ENCODE measurements at regions not wholly inside any gene's neighbourhood (a gene's known extent, or its start where the extent isn't known, plus 50 kb on each side); places are given as distances from the start of the nearest gene placed in this dataset.
"Not testable (repeated sequence)": the region's sequence is repeated elsewhere in the genome, so short reads cannot be mapped to it uniquely, and the experiment has no call there.

- Mint-ChIP-seq H3K36me3 (ENCODE audit: low read depth) (no peaks in the 10 kb centered on the region), H3K9me3 (peaks cover 12% of the 10 kb centered on the region), H3K27ac (no peak overlapping the region), H3K27me3 (ENCODE audit: low read depth) (no peaks in the 10 kb centered on the region), H3K4me1 (ENCODE audit: low read depth) (no peaks in the 10 kb centered on the region), H3K4me3 (ENCODE audit: low read depth) (no peak overlapping the region)
- intact Hi-C loops (cut with micrococcal nuclease) = no loop called here
- no peak for DNase-seq (ENCODE audit: low spot score)
Measured at GRCh38 chr3:165716592-165716991, 120.6 kb downstream of the BCHE start.

GRCh38 chr3:165713479-165713878 lies 123.7 kb downstream of the BCHE start:
- Mint-ChIP-seq H3K4me1 (ENCODE audit: low read depth) (no peaks in the 10 kb centered on the region), H3K4me3 (ENCODE audit: low read depth) (no peak overlapping the region), H3K27me3 (ENCODE audit: low read depth) (no peaks in the 10 kb centered on the region), H3K27ac (no peak overlapping the region), H3K36me3 (ENCODE audit: low read depth) (no peaks in the 10 kb centered on the region), H3K9me3 (peaks cover 8% of the 10 kb centered on the region)
- intact Hi-C loops (cut with micrococcal nuclease) = no loop called here
- DNase-seq (ENCODE audit: low spot score) = no peak

DNA sequence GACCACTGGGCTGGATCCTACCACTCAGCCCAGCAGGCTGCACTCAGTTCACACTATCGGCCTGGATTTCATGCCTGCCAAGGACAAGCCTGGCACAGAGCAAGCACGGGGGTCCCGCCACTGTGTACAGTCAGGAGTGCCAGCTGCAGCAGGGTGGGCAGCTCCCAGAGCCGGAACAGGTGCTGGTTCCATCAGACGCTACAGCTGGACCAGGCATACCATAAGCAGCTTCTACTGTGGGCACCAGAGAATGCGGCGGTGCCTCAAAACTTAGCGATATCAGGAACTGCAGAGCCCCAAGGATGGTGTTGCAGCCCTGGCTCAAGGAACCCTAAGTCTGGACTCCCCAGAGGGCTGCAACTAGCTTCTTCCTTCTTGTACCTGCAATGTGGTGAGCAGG lies 124.8 kb downstream of the BCHE start:
- no peak for DNase-seq (ENCODE audit: low spot score)
- no peak overlapping the region for H3K4me3 Mint-ChIP-seq (ENCODE audit: low read depth)
- H3K27ac Mint-ChIP-seq = no peak overlapping the region

DNA sequence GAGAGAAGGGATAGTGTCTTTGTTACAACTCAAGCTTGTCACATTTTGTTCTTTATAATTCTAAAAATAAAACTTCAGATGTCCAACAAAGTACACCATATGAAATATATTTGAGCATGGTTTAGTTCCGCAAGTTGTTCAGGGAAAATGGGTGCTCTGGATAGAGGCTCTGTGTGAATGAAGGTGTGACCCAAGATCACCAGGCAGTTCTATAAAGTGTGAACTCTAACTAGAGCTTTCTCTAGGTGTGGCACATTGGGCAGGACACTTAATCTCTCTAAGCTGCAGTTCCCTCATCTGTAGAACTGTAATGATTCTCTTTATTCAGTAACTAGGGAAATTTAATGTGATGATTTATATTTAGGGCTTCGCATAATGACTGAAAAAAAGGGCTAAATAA lies 139.3 kb downstream of the BCHE start:
- Mint-ChIP-seq H3K36me3 (ENCODE audit: low read depth) (no peaks in the 10 kb centered on the region), H3K4me3 (ENCODE audit: low read depth) (no peak overlapping the region)
- intact Hi-C loops (cut with micrococcal nuclease) = no loop called here

More for the DNA sequence above, 124.8 kb downstream of the BCHE start:
- Mint-ChIP-seq H3K4me1 (ENCODE audit: low read depth) (no peaks in the 10 kb centered on the region), H3K9me3 (peaks cover 8% of the 10 kb centered on the region), H3K27me3 (ENCODE audit: low read depth) (no peaks in the 10 kb centered on the region), H3K36me3 (ENCODE audit: low read depth) (no peaks in the 10 kb centered on the region)
- intact Hi-C loops (cut with micrococcal nuclease) = no loop called here

DNA sequence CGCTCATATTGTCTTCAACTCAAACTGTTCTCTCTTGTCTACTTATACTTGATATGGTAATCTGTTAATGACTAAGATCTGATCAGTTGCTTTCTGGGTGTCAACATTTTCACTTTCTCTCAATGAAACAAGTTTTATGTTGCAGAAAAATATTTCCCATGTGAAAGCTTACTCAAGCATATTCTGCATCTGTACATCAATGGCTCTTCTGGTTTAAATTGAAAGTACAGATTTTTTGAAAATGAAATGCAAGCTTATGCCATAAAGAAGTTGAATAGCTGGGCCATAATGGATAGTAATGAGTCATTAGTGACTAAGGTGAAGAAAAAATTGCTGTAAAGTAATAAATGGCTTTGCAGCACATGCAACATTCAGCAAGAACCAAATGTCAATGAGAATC lies 140.7 kb downstream of the BCHE start:
- Mint-ChIP-seq H3K4me1 (ENCODE audit: low read depth) (no peaks in the 10 kb centered on the region), H3K27me3 (ENCODE audit: low read depth) (no peaks in the 10 kb centered on the region), H3K9me3 (peaks cover 14% of the 10 kb centered on the region), H3K27ac (no peak overlapping the region), H3K36me3 (ENCODE audit: low read depth) (no peaks in the 10 kb centered on the region), H3K4me3 (ENCODE audit: low read depth) (no peak overlapping the region)
- DNase-seq (ENCODE audit: low spot score) = no peak
- intact Hi-C loops (cut with micrococcal nuclease) = no loop called here

More for the DNA sequence above, 139.3 kb downstream of the BCHE start:
- Mint-ChIP-seq H3K27me3 (ENCODE audit: low read depth) (no peaks in the 10 kb centered on the region), H3K4me1 (ENCODE audit: low read depth) (no peaks in the 10 kb centered on the region), H3K9me3 (peaks cover 9% of the 10 kb centered on the region), H3K27ac (no peak overlapping the region)
- DNase-seq (ENCODE audit: low spot score) = no peak

- intact Hi-C loops (cut with micrococcal nuclease) = no loop called here
- no peak overlapping the region for H3K4me3 Mint-ChIP-seq (ENCODE audit: low read depth)
- H3K27ac Mint-ChIP-seq = no peak overlapping the region
- peaks cover 7% of the 10 kb centered on the region for H3K9me3 Mint-ChIP-seq
- no peaks in the 10 kb centered on the region for H3K27me3 Mint-ChIP-seq (ENCODE audit: low read depth)
- H3K36me3 Mint-ChIP-seq (ENCODE audit: low read depth) = no peaks in the 10 kb centered on the region
- H3K4me1 Mint-ChIP-seq (ENCODE audit: low read depth) = no peaks in the 10 kb centered on the region
- DNase-seq (ENCODE audit: low spot score) = no peak
Measured at GRCh38 chr3:165683947-165684346, 153.3 kb downstream of the BCHE start.

- Mint-ChIP-seq H3K9me3 (peaks cover 7% of the 10 kb centered on the region), H3K36me3 (ENCODE audit: low read depth) (no peaks in the 10 kb centered on the region), H3K27me3 (ENCODE audit: low read depth) (no peaks in the 10 kb centered on the region), H3K4me3 (ENCODE audit: low read depth) (no peak overlapping the region), H3K4me1 (ENCODE audit: low read depth) (no peaks in the 10 kb centered on the region), H3K27ac (no peak overlapping the region)
- intact Hi-C loops (cut with micrococcal nuclease) = no loop called here
- DNase-seq (ENCODE audit: low spot score) = no peak
Measured at GRCh38 chr3:165682734-165683133, 154.5 kb downstream of the BCHE start.

DNA sequence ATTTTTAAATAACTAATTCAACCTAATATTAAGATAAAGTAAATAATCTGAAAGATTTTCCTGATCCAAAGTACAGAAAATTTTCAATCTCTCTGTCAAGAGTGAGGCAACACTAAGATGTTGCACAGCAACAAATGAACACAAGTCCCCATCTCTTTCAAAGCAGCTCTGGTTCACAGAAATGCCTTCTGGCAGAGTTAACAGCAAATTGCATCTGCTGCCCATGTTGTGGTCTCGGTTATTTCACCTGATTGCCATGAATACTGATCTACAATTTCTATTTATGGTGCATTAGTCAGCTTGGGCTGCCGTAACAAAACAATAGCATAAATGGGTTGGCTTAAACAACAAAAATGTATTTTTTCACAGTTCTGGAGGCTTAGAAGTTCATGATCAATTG lies 167.3 kb downstream of the BCHE start:
- H3K4me3 Mint-ChIP-seq (ENCODE audit: low read depth) = no peak overlapping the region
- peaks cover 40% of the 10 kb centered on the region for H3K9me3 Mint-ChIP-seq
- intact Hi-C loops (cut with micrococcal nuclease) = no loop called here
- H3K27ac Mint-ChIP-seq = no peak overlapping the region
- no peaks in the 10 kb centered on the region for H3K4me1 Mint-ChIP-seq (ENCODE audit: low read depth)
- H3K36me3 Mint-ChIP-seq (ENCODE audit: low read depth) = no peaks in the 10 kb centered on the region
- no peak for DNase-seq (ENCODE audit: low spot score)
- no peaks in the 10 kb centered on the region for H3K27me3 Mint-ChIP-seq (ENCODE audit: low read depth)

DNA sequence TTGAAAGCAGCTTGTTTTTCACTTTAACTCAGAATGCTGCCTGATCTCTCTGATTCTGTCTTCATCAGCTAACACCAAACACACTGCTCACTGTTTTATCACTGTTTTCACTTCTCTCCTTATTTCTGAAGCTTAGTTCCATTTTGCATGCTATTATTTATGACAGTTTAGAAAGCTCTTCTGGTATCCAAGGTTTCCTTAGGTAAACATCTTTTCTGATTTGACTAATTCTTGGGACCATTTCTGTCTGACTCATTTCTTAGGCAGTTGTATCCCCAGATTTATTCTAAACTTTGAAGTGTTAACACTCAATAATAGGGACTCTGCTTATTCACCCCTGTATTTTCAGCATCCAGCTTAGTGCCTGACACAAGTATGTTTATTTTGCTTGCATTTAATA lies 167.7 kb downstream of the BCHE start:
- Mint-ChIP-seq H3K36me3 (ENCODE audit: low read depth) (no peaks in the 10 kb centered on the region), H3K4me3 (ENCODE audit: low read depth) (no peak overlapping the region), H3K9me3 (peaks cover 38% of the 10 kb centered on the region), H3K27me3 (ENCODE audit: low read depth) (no peaks in the 10 kb centered on the region), H3K4me1 (ENCODE audit: low read depth) (no peaks in the 10 kb centered on the region), H3K27ac (no peak overlapping the region)
- no peak for DNase-seq (ENCODE audit: low spot score)
- intact Hi-C loops (cut with micrococcal nuclease) = no loop called here

GRCh38 chr3:165667676-165668075 lies 169.5 kb downstream of the BCHE start:
- intact Hi-C loops (cut with micrococcal nuclease) = no loop called here
- H3K9me3 Mint-ChIP-seq = peaks cover 28% of the 10 kb centered on the region
- DNase-seq (ENCODE audit: low spot score) = no peak
- no peaks in the 10 kb centered on the region for H3K4me1 Mint-ChIP-seq (ENCODE audit: low read depth)
- H3K27ac Mint-ChIP-seq = no peak overlapping the region
- no peak overlapping the region for H3K4me3 Mint-ChIP-seq (ENCODE audit: low read depth)
- H3K36me3 Mint-ChIP-seq (ENCODE audit: low read depth) = no peaks in the 10 kb centered on the region
- no peaks in the 10 kb centered on the region for H3K27me3 Mint-ChIP-seq (ENCODE audit: low read depth)

- DNase-seq (ENCODE audit: low spot score) = no peak
- no peaks in the 10 kb centered on the region for H3K36me3 Mint-ChIP-seq (ENCODE audit: low read depth)
- H3K4me1 Mint-ChIP-seq (ENCODE audit: low read depth) = no peaks in the 10 kb centered on the region
- no peak overlapping the region for H3K27ac Mint-ChIP-seq
- intact Hi-C loops (cut with micrococcal nuclease) = no loop called here
- H3K27me3 Mint-ChIP-seq (ENCODE audit: low read depth) = no peaks in the 10 kb centered on the region
- peaks cover 14% of the 10 kb centered on the region for H3K9me3 Mint-ChIP-seq
- no peak overlapping the region for H3K4me3 Mint-ChIP-seq (ENCODE audit: low read depth)
Measured at GRCh38 chr3:165658027-165658426, 179.2 kb downstream of the BCHE start.

DNA sequence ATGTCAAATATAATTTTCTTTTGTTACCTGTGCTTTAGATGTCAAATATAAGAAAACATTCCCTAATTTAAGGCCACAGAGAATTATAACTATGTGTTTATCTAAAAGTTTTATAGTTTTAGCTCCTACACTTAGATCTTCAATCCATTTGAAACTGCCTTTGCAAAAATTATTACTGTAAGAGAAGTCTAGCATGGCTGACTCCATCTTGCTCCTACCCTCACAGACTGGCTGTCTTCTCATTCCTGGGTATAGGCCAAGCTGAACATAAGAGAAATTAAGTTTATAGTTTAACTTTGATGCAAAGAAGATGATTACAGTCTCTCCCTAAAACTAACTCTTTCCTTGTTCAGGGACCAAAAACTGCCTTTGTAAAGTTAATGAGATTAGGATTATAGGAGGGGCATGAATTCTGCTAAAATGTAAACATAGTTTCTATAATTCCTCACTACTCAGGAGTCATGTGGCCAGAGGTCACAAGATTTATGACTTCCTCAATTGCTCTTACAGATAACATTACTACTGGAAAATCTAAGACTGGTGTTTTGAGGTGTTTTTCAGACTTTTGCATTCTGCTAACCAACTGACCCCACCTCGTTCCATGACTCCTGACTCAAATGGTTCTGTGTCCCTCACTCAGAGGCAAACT lies 184.0 kb downstream of the BCHE start:
- DNase-seq (ENCODE audit: low spot score) = no peak
- peaks cover 12% of the 10 kb centered on the region for H3K9me3 Mint-ChIP-seq
- no peak overlapping the region for H3K4me3 Mint-ChIP-seq (ENCODE audit: low read depth)
- no peak overlapping the region for H3K27ac Mint-ChIP-seq
- H3K27me3 Mint-ChIP-seq (ENCODE audit: low read depth) = no peaks in the 10 kb centered on the region
- no peaks in the 10 kb centered on the region for H3K36me3 Mint-ChIP-seq (ENCODE audit: low read depth)
- intact Hi-C loops (cut with micrococcal nuclease) = no loop called here
- no peaks in the 10 kb centered on the region for H3K4me1 Mint-ChIP-seq (ENCODE audit: low read depth)

DNA sequence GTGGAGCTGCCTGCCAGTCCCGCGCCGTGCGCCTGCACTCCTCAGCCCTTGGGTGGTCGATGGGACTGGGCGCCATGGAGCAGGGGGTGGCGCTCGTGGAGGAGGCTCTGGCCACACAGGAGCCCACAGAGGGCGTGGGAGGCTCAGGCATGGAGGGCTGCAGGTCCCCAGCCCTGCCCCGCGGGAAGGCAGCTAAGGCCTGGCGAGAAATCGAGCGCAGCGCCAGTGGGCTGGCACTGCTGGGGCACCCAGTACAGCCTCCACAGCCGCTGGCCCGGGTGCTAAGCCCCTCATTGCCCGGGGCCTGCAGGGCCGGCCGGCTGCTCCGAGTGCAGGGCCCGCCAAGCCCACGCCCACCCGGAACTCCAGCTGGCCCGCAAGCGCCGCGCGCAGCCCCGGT lies 187.9 kb downstream of the BCHE start:
- peaks cover 11% of the 10 kb centered on the region for H3K9me3 Mint-ChIP-seq
- H3K27me3 Mint-ChIP-seq (ENCODE audit: low read depth); H3K4me3 Mint-ChIP-seq (ENCODE audit: low read depth); DNase-seq (ENCODE audit: low spot score); intact Hi-C loops (cut with micrococcal nuclease); H3K4me1 Mint-ChIP-seq (ENCODE audit: low read depth); H3K36me3 Mint-ChIP-seq (ENCODE audit: low read depth); H3K27ac Mint-ChIP-seq: not testable (repeated sequence)

GRCh38 chr3:165645191-165645590 lies 192.0 kb downstream of the BCHE start:
- Mint-ChIP-seq H3K9me3 (peaks cover 13% of the 10 kb centered on the region), H3K27ac (no peak overlapping the region), H3K4me3 (ENCODE audit: low read depth) (no peak overlapping the region), H3K27me3 (ENCODE audit: low read depth) (no peaks in the 10 kb centered on the region), H3K4me1 (ENCODE audit: low read depth) (no peaks in the 10 kb centered on the region), H3K36me3 (ENCODE audit: low read depth) (no peaks in the 10 kb centered on the region)
- no peak for DNase-seq (ENCODE audit: low spot score)
- intact Hi-C loops (cut with micrococcal nuclease) = no loop called here

Measured in activated T-helper 2 cell treated with anti-CD3 and anti-CD28 coated beads, Interferon-gamma antibody, Interleukin-2, Interleukin-4, amounts not matched to agents 10 μg/mL and 5 μg/mL and 100 μg/mL, durations not matched to agents 14 hours and 24 hours and 36 hours (primary cell).